SK-N-SH treated with all-trans-retinoic acid at 6 μM for 48 hours (cell line): ENCODE measurements at regions not wholly inside any gene's neighbourhood (a gene's known extent, or its start where the extent isn't known, plus 50 kb on each side); places are given as distances from the start of the nearest gene placed in this dataset.

ENCODE experiments used
- ATAC-seq: fragments of 200-7000 bp; cut with Tn5 transposase; 3 replicates; pipeline ENCODE4 v1.9.1; 2020; ENCODE audit warnings: mild to moderate bottlenecking, moderate library complexity
- ARNTL ChIP-seq: fragments of 450-650 bp; formaldehyde crosslinking; IDR thresholded peaks from 2 replicates; pipeline ENCODE4 v1.5.0; 2020; ENCODE audit warnings: low read depth, mild to moderate bottlenecking, moderate library complexity, borderline replicate concordance
- BACH2 ChIP-seq: fragments of 250-450 bp; sonication (Bioruptor Pico); IDR thresholded peaks from 2 replicates; pipeline ENCODE4 v1.9.0; 2021; ENCODE audit warnings: mild to moderate bottlenecking, borderline replicate concordance
- CREB5 ChIP-seq: fragments of 250-450 bp; sonication (Bioruptor Pico); IDR thresholded peaks from 2 replicates; pipeline ENCODE4 v1.5.1; 2020; ENCODE audit warnings: low read depth, mild to moderate bottlenecking, moderate library complexity
- CSDC2 ChIP-seq: fragments of 250-450 bp; sonication (Bioruptor Pico); IDR thresholded peaks from 2 replicates; pipeline ENCODE4 v1.5.0; 2020; ENCODE audit warnings: mild to moderate bottlenecking, moderate library complexity
- CSRNP3 ChIP-seq: fragments of 250-450 bp; sonication (Bioruptor Pico); IDR thresholded peaks from 2 replicates; pipeline ENCODE4 v1.5.1; 2021; ENCODE audit warnings: mild to moderate bottlenecking, moderate library complexity
- ESRRG ChIP-seq: fragments of 250-450 bp; sonication (Bioruptor Pico); IDR thresholded peaks from 2 replicates; pipeline ENCODE4 v1.6.1; 2021; ENCODE audit warnings: mild to moderate bottlenecking
- GLIS3 ChIP-seq: fragments of 250-450 bp; sonication (Bioruptor Pico); IDR thresholded peaks from 2 replicates; pipeline ENCODE4 v1.5.0; 2020; ENCODE audit warnings: mild to moderate bottlenecking, moderate library complexity
- ISL1 ChIP-seq: fragments of 250-450 bp; sonication (Bioruptor Pico); IDR thresholded peaks from 2 replicates; pipeline ENCODE4 v2.1.2; 2022; ENCODE audit warnings: mild to moderate bottlenecking, moderate library complexity
- OSR1 ChIP-seq: fragments of 250-450 bp; sonication (Bioruptor Pico); IDR thresholded peaks from 2 replicates; pipeline ENCODE4 v1.8.0; 2022; ENCODE audit warnings: moderate library complexity, mild to moderate bottlenecking, inconsistent platforms
- PATZ1 ChIP-seq: fragments of 250-450 bp; sonication (Bioruptor Pico); IDR thresholded peaks from 2 replicates; pipeline ENCODE4 v1.8.0; 2020; ENCODE audit warnings: mild to moderate bottlenecking, moderate library complexity, borderline replicate concordance
- POU6F1 ChIP-seq: fragments of 250-450 bp; sonication (Bioruptor Pico); IDR thresholded peaks from 2 replicates; pipeline ENCODE4 v1.8.0; 2021; ENCODE audit warnings: low read depth, mild to moderate bottlenecking, moderate library complexity, borderline replicate concordance
- PPARA ChIP-seq: fragments of 250-450 bp; sonication (Bioruptor Pico); IDR thresholded peaks from 2 replicates; pipeline ENCODE4 v1.5.0; 2020; ENCODE audit warnings: mild to moderate bottlenecking, borderline replicate concordance
- RARB ChIP-seq: fragments of 250-450 bp; sonication (Bioruptor Pico); IDR thresholded peaks from 2 replicates; pipeline ENCODE4 v1.8.0; 2021; ENCODE audit warnings: mild to moderate bottlenecking, moderate library complexity
- SNAI2 ChIP-seq: fragments of 250-450 bp; sonication (Bioruptor Pico); IDR thresholded peaks from 2 replicates; pipeline ENCODE4 v1.5.0; 2020; ENCODE audit warnings: mild to moderate bottlenecking, moderate library complexity
- TCF4 ChIP-seq: fragments of 250-450 bp; sonication (Bioruptor Pico); IDR thresholded peaks from 2 replicates; pipeline ENCODE4 v1.8.0; 2021; ENCODE audit warnings: mild to moderate bottlenecking, moderate library complexity, borderline replicate concordance
- TOX ChIP-seq: fragments of 250-450 bp; sonication (Bioruptor Pico); IDR thresholded peaks from 2 replicates; pipeline ENCODE4 v1.8.0; 2021; ENCODE audit warnings: mild to moderate bottlenecking, moderate library complexity, borderline replicate concordance
- TSHZ2 ChIP-seq: fragments of 250-450 bp; sonication (Bioruptor Pico); IDR thresholded peaks from 2 replicates; pipeline ENCODE4 v1.5.0; 2020; ENCODE audit warnings: mild to moderate bottlenecking, moderate library complexity
- ZC3H10 ChIP-seq: fragments of 250-450 bp; sonication (Bioruptor Pico); IDR thresholded peaks from 2 replicates; pipeline ENCODE4 v1.5.1; 2021; ENCODE audit warnings: mild to moderate bottlenecking, moderate library complexity
- ZFP3 ChIP-seq: fragments of 250-450 bp; sonication (Bioruptor Pico); IDR thresholded peaks from 2 replicates; pipeline ENCODE4 v1.5.0; 2020; ENCODE audit warnings: mild to moderate bottlenecking, moderate library complexity
- ZNF565 ChIP-seq: fragments of 450-650 bp; formaldehyde crosslinking; conservative IDR thresholded peaks from 2 replicates; pipeline ENCODE4 v1.5.0; 2020; ENCODE audit warnings: low read depth, mild to moderate bottlenecking, moderate library complexity
- ZNF70 ChIP-seq: fragments of 450-650 bp; formaldehyde crosslinking; IDR thresholded peaks from 2 replicates; pipeline ENCODE4 v1.5.0; 2020; ENCODE audit warnings: mild to moderate bottlenecking, moderate library complexity
- ZNF8 ChIP-seq: fragments of 450-650 bp; formaldehyde crosslinking; IDR thresholded peaks from 2 replicates; pipeline ENCODE4 v1.5.0; 2020; ENCODE audit warnings: mild to moderate bottlenecking, moderate library complexity

GRCh38 chr10:6782378-6782777, 202.3 kb upstream of the PRKCQ start:
- ATAC-seq: no peak
- TF ChIP-seq GLIS3 (CRISPR knock-in tag) (no peak), ZNF565 (CRISPR knock-in tag) (no peak), SNAI2 (CRISPR knock-in tag) (no peak), ZFP3 (CRISPR knock-in tag) (no peak), ZC3H10 (CRISPR knock-in tag) (no peak), ISL1 (CRISPR knock-in tag) (no peak), CREB5 (CRISPR knock-in tag) (no peak), ARNTL (CRISPR knock-in tag) (no peak), POU6F1 (CRISPR knock-in tag) (no peak), ZNF70 (no peak), CSRNP3 (CRISPR knock-in tag) (no peak), PATZ1 (CRISPR knock-in tag) (no peak), CSDC2 (CRISPR knock-in tag) (no peak), TSHZ2 (CRISPR knock-in tag) (no peak), TCF4 (CRISPR knock-in tag) (no peak), ESRRG (CRISPR knock-in tag) (no peak), BACH2 (no peak)

- ATAC-seq: no peak
- TF ChIP-seq CSDC2 (CRISPR knock-in tag): no peak
- TF ChIP-seq SNAI2 (CRISPR knock-in tag): no peak
- TF ChIP-seq RARB (CRISPR knock-in tag): no peak
- no peak for TF ChIP-seq POU6F1 (CRISPR knock-in tag)
- no peak for TF ChIP-seq PPARA
- TF ChIP-seq ISL1 (CRISPR knock-in tag): no peak
- TF ChIP-seq GLIS3 (CRISPR knock-in tag): no peak
- TF ChIP-seq ZNF8: no peak
- no peak for TF ChIP-seq ZFP3 (CRISPR knock-in tag)
- TF ChIP-seq OSR1 (CRISPR knock-in tag): no peak
- TF ChIP-seq CREB5 (CRISPR knock-in tag): no peak
- TF ChIP-seq ZC3H10 (CRISPR knock-in tag): no peak
- no peak for TF ChIP-seq ZNF70
- no peak for TF ChIP-seq TOX (CRISPR knock-in tag)
- no peak for TF ChIP-seq CSRNP3 (CRISPR knock-in tag)
- no peak for TF ChIP-seq ARNTL (CRISPR knock-in tag)
Observed at GRCh38 chr10:6781133-6781770, 201.2 kb upstream of the PRKCQ start.
